GM23338 (cell line): ENCODE measurements at regions not wholly inside any gene's neighbourhood (a gene's known extent, or its start where the extent isn't known, plus 50 kb on each side); places are given as distances from the start of the nearest gene placed in this dataset.
A peak's percentile ranks its signal among the peaks of the same experiment; 100 is the strongest.

ENCODE experiments used
- ATAC-seq: fragments of 200-7000 bp; cut with Tn5 transposase; 3 replicates; pipeline ENCODE4 v1.9.1; 2020
- DNase-seq: peaks from one replicate; pipeline ENCODE4 v3.0.0-alpha.2; 2015; ENCODE audit warnings: low spot score
- H2AFZ ChIP-seq: fragments of 200-600 bp; sonication (generic); 2 replicates; pipeline ENCODE4 v1.8.0; 2016; ENCODE audit warnings: antibody characterized with exemption, mild to moderate bottlenecking, moderate library complexity
- H3F3A ChIP-seq: fragments of 200-600 bp; sonication (generic); replicated peaks from 2 replicates; pipeline ENCODE4 v1.8.0; 2017; ENCODE audit warnings: antibody characterized with exemption, mixed run types, low read depth
- H3K27ac ChIP-seq: fragments of 200-600 bp; sonication (generic); 2 replicates; pipeline ENCODE4 v1.6.1; 2016; ENCODE audit warnings: low read depth
- H3K27me3 ChIP-seq: fragments of 200-600 bp; sonication (generic); 2 replicates; pipeline ENCODE4 v1.8.0; 2016; ENCODE audit warnings: mild to moderate bottlenecking, mixed run types, moderate library complexity; ENCODE audit not compliant: insufficient read depth
- H3K36me3 ChIP-seq: fragments of 200-600 bp; sonication (generic); 2 replicates; pipeline ENCODE4 v1.8.0; 2016; ENCODE audit warnings: mild to moderate bottlenecking; ENCODE audit not compliant: insufficient read depth
- H3K4me1 ChIP-seq: fragments of 200-600 bp; sonication (generic); 2 replicates; pipeline ENCODE4 v1.8.0; 2016; ENCODE audit warnings: mild to moderate bottlenecking, moderate library complexity; ENCODE audit not compliant: insufficient read depth
- H3K4me2 ChIP-seq: fragments of 200-600 bp; sonication (generic); 2 replicates; pipeline ENCODE4 v1.7.1; 2017; ENCODE audit warnings: mixed run types
- H3K4me3 ChIP-seq: fragments of 200-600 bp; sonication (generic); 2 replicates; pipeline ENCODE4 v1.6.1; 2016; ENCODE audit warnings: mixed run types
- H3K79me2 ChIP-seq: fragments of 200-600 bp; sonication (generic); replicated peaks from 2 replicates; pipeline ENCODE4 v1.8.0; 2017; ENCODE audit warnings: mild to moderate bottlenecking; ENCODE audit not compliant: insufficient read depth
- H3K9me2 ChIP-seq: fragments of 200-600 bp; sonication (generic); 2 replicates; pipeline ENCODE4 v1.8.0; 2017; ENCODE audit not compliant: insufficient read depth
- H4K20me1 ChIP-seq: fragments of 200-600 bp; sonication (generic); replicated peaks from 2 replicates; pipeline ENCODE4 v1.8.0; 2017; ENCODE audit warnings: mild to moderate bottlenecking; ENCODE audit not compliant: insufficient read depth
- H3K27ac Mint-ChIP-seq: 2 replicates; pipeline ENCODE4 v1.8.0; 2020; ENCODE audit warnings: inconsistent platforms, mild to moderate bottlenecking, moderate library complexity, mixed read lengths
- H3K27me3 Mint-ChIP-seq: 3 replicates; pipeline ENCODE4 v1.8.0; 2022; ENCODE audit warnings: low read depth, mild to moderate bottlenecking, moderate library complexity, mixed read lengths, inconsistent platforms; ENCODE audit not compliant: insufficient read depth, poor library complexity
- H3K36me3 Mint-ChIP-seq: 3 replicates; pipeline ENCODE4 v1.8.0; 2021; ENCODE audit warnings: low read depth, mild to moderate bottlenecking, inconsistent platforms, moderate library complexity, mixed read lengths
- H3K4me1 Mint-ChIP-seq: 3 replicates; pipeline ENCODE4 v1.8.0; 2020; ENCODE audit warnings: mild to moderate bottlenecking, inconsistent platforms, mixed read lengths
- H3K4me3 Mint-ChIP-seq: 3 replicates; pipeline ENCODE4 v1.8.0; 2021; ENCODE audit warnings: moderate library complexity, mild to moderate bottlenecking, inconsistent platforms, mixed read lengths
- H3K9me3 Mint-ChIP-seq: 3 replicates; pipeline ENCODE4 v1.8.0; 2020; ENCODE audit warnings: moderate library complexity, mild to moderate bottlenecking, inconsistent platforms, mixed read lengths
- CREB1 ChIP-seq: fragments of 250-450 bp; sonication (Bioruptor Pico); IDR thresholded peaks from 2 replicates; pipeline ENCODE4 v1.5.0; 2020; ENCODE audit warnings: low read depth, mild to moderate bottlenecking, moderate library complexity
- EZH2 ChIP-seq: fragments of 200-600 bp; sonication (generic); IDR thresholded peaks from one replicate; pipeline ENCODE4 v1.8.0; 2017; ENCODE audit warnings: antibody characterized with exemption, mild to moderate bottlenecking, low read depth; ENCODE audit not compliant: unreplicated experiment
- JUNB ChIP-seq: IDR thresholded peaks from one replicate; pipeline ENCODE4 v1.6.1; 2016; ENCODE audit warnings: antibody characterized with exemption; ENCODE audit not compliant: unreplicated experiment
- NANOG ChIP-seq: IDR thresholded peaks from 2 replicates; pipeline ENCODE4 v1.6.1; 2016; ENCODE audit warnings: antibody characterized with exemption, borderline replicate concordance
- POLR2AphosphoS5 ChIP-seq: IDR thresholded peaks from 2 replicates; pipeline ENCODE4 v1.6.1; 2016; ENCODE audit warnings: antibody characterized with exemption, low read depth
- STAT1 ChIP-seq: IDR thresholded peaks from one replicate; pipeline ENCODE4 v1.6.1; 2016; ENCODE audit warnings: antibody characterized with exemption; ENCODE audit not compliant: unreplicated experiment
- ZNF114 ChIP-seq: fragments of 250-450 bp; sonication (Bioruptor Pico); IDR thresholded peaks from 2 replicates; pipeline ENCODE4 v1.5.0; 2020; ENCODE audit warnings: mild to moderate bottlenecking, moderate library complexity
- ZNF331 ChIP-seq: fragments of 250-450 bp; sonication (Bioruptor Pico); IDR thresholded peaks from 2 replicates; pipeline ENCODE4 v1.5.0; 2020; ENCODE audit warnings: low read depth, mild to moderate bottlenecking, moderate library complexity
- TF ChIP-seq, protein P1 (sequence below), 2 experiments: fragments of 200-600 bp in 1 of 2; sonication (generic) in 1 of 2; conservative IDR thresholded peaks; 2 replicates each; pipeline versions ENCODE4 v1.5.1 to v1.6.1; 2016 to 2017; ENCODE audit warnings: antibody characterized with exemption in 2 of 2, low read depth in 2 of 2, mild to moderate bottlenecking in 2 of 2, moderate library complexity in 1 of 2
- TF ChIP-seq, protein P2 (sequence below): IDR thresholded peaks from one replicate; pipeline ENCODE4 v1.6.1; 2018; ENCODE audit warnings: antibody characterized with exemption; ENCODE audit not compliant: unreplicated experiment
- TF ChIP-seq, protein P3 (sequence below): fragments of 250-450 bp; sonication (Bioruptor Pico); IDR thresholded peaks from 2 replicates; pipeline ENCODE4 v1.5.0; 2020; ENCODE audit warnings: mild to moderate bottlenecking, moderate library complexity

DNA sequence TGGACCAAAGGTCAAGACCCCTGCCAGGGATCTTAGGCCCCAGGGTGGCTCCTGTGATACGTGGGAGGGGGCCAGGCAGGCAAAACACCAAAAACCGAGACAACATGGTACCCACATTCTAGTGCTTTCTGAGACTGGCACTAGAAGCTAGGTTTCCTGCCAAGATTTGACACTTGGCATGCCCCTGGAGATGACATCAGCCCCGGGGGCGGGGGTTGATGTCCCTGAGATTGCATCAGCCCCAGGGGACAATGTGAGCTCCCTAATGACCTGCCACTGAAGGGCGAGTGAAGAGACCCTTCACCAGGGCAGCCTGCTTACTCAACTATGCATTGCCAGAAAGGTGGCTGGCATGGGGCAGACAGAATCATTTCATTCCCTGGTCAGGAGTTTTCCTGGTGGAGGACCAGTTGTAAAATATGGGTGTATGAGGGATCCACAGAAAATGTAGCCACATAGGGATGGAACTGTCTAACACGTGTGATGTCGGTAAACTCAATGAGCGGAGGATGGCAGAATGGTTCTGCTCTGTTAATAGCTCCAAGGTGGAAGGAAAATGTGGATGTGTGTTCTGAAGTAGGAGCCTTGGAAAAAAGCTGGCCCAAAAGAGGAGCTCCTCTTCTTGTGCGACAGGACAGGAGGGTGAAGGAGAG lies 219.7 kb downstream of the UNC5CL start:
- no peak overlapping the region for H3K4me2 ChIP-seq
- H3K27ac ChIP-seq, result no peak overlapping the region
- no peak for TF ChIP-seq STAT1
- TF ChIP-seq CREB1 (CRISPR knock-in tag), result no peak
- no peak for TF ChIP-seq POLR2AphosphoS5
- TF ChIP-seq, protein P1, sequence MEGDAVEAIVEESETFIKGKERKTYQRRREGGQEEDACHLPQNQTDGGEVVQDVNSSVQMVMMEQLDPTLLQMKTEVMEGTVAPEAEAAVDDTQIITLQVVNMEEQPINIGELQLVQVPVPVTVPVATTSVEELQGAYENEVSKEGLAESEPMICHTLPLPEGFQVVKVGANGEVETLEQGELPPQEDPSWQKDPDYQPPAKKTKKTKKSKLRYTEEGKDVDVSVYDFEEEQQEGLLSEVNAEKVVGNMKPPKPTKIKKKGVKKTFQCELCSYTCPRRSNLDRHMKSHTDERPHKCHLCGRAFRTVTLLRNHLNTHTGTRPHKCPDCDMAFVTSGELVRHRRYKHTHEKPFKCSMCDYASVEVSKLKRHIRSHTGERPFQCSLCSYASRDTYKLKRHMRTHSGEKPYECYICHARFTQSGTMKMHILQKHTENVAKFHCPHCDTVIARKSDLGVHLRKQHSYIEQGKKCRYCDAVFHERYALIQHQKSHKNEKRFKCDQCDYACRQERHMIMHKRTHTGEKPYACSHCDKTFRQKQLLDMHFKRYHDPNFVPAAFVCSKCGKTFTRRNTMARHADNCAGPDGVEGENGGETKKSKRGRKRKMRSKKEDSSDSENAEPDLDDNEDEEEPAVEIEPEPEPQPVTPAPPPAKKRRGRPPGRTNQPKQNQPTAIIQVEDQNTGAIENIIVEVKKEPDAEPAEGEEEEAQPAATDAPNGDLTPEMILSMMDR (conservative IDR thresholded peaks at IDR 0.05; ENCODE audit: low read depth in 2 of 2), result no peak
- TF ChIP-seq EZH2, result no peak
- TF ChIP-seq JUNB, result no peak
- TF ChIP-seq, protein P2, sequence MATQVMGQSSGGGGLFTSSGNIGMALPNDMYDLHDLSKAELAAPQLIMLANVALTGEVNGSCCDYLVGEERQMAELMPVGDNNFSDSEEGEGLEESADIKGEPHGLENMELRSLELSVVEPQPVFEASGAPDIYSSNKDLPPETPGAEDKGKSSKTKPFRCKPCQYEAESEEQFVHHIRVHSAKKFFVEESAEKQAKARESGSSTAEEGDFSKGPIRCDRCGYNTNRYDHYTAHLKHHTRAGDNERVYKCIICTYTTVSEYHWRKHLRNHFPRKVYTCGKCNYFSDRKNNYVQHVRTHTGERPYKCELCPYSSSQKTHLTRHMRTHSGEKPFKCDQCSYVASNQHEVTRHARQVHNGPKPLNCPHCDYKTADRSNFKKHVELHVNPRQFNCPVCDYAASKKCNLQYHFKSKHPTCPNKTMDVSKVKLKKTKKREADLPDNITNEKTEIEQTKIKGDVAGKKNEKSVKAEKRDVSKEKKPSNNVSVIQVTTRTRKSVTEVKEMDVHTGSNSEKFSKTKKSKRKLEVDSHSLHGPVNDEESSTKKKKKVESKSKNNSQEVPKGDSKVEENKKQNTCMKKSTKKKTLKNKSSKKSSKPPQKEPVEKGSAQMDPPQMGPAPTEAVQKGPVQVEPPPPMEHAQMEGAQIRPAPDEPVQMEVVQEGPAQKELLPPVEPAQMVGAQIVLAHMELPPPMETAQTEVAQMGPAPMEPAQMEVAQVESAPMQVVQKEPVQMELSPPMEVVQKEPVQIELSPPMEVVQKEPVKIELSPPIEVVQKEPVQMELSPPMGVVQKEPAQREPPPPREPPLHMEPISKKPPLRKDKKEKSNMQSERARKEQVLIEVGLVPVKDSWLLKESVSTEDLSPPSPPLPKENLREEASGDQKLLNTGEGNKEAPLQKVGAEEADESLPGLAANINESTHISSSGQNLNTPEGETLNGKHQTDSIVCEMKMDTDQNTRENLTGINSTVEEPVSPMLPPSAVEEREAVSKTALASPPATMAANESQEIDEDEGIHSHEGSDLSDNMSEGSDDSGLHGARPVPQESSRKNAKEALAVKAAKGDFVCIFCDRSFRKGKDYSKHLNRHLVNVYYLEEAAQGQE, result no peak
- TF ChIP-seq, protein P3, sequence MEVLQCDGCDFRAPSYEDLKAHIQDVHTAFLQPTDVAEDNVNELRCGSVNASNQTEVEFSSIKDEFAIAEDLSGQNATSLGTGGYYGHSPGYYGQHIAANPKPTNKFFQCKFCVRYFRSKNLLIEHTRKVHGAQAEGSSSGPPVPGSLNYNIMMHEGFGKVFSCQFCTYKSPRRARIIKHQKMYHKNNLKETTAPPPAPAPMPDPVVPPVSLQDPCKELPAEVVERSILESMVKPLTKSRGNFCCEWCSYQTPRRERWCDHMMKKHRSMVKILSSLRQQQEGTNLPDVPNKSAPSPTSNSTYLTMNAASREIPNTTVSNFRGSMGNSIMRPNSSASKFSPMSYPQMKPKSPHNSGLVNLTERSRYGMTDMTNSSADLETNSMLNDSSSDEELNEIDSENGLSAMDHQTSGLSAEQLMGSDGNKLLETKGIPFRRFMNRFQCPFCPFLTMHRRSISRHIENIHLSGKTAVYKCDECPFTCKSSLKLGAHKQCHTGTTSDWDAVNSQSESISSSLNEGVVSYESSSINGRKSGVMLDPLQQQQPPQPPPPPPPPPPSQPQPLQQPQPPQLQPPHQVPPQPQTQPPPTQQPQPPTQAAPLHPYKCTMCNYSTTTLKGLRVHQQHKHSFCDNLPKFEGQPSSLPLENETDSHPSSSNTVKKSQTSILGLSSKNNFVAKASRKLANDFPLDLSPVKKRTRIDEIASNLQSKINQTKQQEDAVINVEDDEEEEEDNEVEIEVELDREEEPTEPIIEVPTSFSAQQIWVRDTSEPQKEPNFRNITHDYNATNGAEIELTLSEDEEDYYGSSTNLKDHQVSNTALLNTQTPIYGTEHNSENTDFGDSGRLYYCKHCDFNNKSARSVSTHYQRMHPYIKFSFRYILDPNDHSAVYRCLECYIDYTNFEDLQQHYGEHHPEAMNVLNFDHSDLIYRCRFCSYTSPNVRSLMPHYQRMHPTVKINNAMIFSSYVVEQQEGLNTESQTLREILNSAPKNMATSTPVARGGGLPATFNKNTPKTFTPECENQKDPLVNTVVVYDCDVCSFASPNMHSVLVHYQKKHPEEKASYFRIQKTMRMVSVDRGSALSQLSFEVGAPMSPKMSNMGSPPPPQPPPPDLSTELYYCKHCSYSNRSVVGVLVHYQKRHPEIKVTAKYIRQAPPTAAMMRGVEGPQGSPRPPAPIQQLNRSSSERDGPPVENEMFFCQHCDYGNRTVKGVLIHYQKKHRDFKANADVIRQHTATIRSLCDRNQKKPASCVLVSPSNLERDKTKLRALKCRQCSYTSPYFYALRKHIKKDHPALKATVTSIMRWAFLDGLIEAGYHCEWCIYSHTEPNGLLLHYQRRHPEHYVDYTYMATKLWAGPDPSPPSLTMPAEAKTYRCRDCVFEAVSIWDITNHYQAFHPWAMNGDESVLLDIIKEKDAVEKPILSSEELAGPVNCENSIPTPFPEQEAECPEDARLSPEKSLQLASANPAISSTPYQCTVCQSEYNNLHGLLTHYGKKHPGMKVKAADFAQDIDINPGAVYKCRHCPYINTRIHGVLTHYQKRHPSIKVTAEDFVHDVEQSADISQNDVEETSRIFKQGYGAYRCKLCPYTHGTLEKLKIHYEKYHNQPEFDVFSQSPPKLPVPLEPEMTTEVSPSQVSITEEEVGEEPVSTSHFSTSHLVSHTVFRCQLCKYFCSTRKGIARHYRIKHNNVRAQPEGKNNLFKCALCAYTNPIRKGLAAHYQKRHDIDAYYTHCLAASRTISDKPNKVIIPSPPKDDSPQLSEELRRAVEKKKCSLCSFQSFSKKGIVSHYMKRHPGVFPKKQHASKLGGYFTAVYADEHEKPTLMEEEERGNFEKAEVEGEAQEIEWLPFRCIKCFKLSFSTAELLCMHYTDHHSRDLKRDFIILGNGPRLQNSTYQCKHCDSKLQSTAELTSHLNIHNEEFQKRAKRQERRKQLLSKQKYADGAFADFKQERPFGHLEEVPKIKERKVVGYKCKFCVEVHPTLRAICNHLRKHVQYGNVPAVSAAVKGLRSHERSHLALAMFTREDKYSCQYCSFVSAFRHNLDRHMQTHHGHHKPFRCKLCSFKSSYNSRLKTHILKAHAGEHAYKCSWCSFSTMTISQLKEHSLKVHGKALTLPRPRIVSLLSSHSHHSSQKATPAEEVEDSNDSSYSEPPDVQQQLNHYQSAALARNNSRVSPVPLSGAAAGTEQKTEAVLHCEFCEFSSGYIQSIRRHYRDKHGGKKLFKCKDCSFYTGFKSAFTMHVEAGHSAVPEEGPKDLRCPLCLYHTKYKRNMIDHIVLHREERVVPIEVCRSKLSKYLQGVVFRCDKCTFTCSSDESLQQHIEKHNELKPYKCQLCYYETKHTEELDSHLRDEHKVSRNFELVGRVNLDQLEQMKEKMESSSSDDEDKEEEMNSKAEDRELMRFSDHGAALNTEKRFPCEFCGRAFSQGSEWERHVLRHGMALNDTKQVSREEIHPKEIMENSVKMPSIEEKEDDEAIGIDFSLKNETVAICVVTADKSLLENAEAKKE (CRISPR knock-in tag), result no peak
- TF ChIP-seq ZNF331 (CRISPR knock-in tag), result no peak
- no peak for TF ChIP-seq NANOG
- TF ChIP-seq ZNF114 (CRISPR knock-in tag), result no peak
- Mint-ChIP-seq H3K27ac (no peak overlapping the region), H3K36me3 (no peaks in the 10 kb centered on the region), H3K27me3 (no peaks in the 10 kb centered on the region), H3K4me3 (no peak overlapping the region), H3K9me3 (no peaks in the 10 kb centered on the region), H3K4me1 (no peaks in the 10 kb centered on the region)
- no peaks in the 10 kb centered on the region for H3K36me3 ChIP-seq
- no peaks in the 10 kb centered on the region for H4K20me1 ChIP-seq
- H3K9me2 ChIP-seq, result no peaks in the 10 kb centered on the region
- H3K79me2 ChIP-seq, result no peaks in the 10 kb centered on the region
- H3K27me3 ChIP-seq, result no peaks in the 10 kb centered on the region
- peak overlapping the region; percentile 32 for H2AFZ ChIP-seq
- ATAC-seq (no peak), DNase-seq (no peak)
- H3K4me1 ChIP-seq, result no peaks in the 10 kb centered on the region
- no peak overlapping the region for H3K4me3 ChIP-seq
- no peaks in the 10 kb centered on the region for H3F3A ChIP-seq
